GM23338 (cell line): ENCODE measurements at regions not wholly inside any gene's neighbourhood (a gene's known extent, or its start where the extent isn't known, plus 50 kb on each side); places are given as distances from the start of the nearest gene placed in this dataset.

Experiments
- CREB1 ChIP-seq: fragments of 250-450 bp; sonication (Bioruptor Pico); IDR thresholded peaks from 2 replicates; pipeline ENCODE4 v1.5.0; 2020; ENCODE audit warnings: low read depth, mild to moderate bottlenecking, moderate library complexity
- EZH2phosphoT487 ChIP-seq: fragments of 200-600 bp; sonication (generic); IDR thresholded peaks from one replicate; pipeline ENCODE4 v1.8.1; 2018; ENCODE audit warnings: antibody characterized with exemption; ENCODE audit not compliant: unreplicated experiment
- STAT1 ChIP-seq: IDR thresholded peaks from one replicate; pipeline ENCODE4 v1.6.1; 2016; ENCODE audit warnings: antibody characterized with exemption; ENCODE audit not compliant: unreplicated experiment
- ZNF114 ChIP-seq: fragments of 250-450 bp; sonication (Bioruptor Pico); IDR thresholded peaks from 2 replicates; pipeline ENCODE4 v1.5.0; 2020; ENCODE audit warnings: mild to moderate bottlenecking, moderate library complexity
- ZNF331 ChIP-seq: fragments of 250-450 bp; sonication (Bioruptor Pico); IDR thresholded peaks from 2 replicates; pipeline ENCODE4 v1.5.0; 2020; ENCODE audit warnings: low read depth, mild to moderate bottlenecking, moderate library complexity
- TF ChIP-seq, protein P1 (sequence below): IDR thresholded peaks from one replicate; pipeline ENCODE4 v1.6.1; 2018; ENCODE audit warnings: antibody characterized with exemption; ENCODE audit not compliant: unreplicated experiment
- TF ChIP-seq, protein P2 (sequence below): fragments of 250-450 bp; sonication (Bioruptor Pico); IDR thresholded peaks from 2 replicates; pipeline ENCODE4 v1.5.0; 2020; ENCODE audit warnings: mild to moderate bottlenecking, moderate library complexity

DNA sequence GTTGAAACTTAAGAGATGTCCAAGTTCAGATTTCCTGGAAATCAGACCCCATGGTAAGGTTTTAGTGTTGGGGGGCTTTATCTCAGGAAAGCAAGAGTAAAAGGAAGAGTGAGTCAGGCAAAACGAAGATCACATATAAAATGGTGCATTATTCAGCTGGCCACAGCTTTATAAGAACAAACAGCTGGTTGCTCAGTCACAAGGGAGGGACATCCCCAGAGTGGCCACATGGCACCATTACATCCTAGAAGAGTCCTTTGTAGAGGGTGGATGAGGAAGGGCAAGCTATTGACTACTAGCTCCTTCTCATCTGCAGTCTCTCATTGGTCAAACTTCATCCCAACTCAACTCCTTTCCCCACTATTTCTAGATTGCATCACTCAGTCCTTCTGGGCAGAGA lies 68.3 kb upstream of the COL8A1 start (continued):
- TF ChIP-seq, protein P1, sequence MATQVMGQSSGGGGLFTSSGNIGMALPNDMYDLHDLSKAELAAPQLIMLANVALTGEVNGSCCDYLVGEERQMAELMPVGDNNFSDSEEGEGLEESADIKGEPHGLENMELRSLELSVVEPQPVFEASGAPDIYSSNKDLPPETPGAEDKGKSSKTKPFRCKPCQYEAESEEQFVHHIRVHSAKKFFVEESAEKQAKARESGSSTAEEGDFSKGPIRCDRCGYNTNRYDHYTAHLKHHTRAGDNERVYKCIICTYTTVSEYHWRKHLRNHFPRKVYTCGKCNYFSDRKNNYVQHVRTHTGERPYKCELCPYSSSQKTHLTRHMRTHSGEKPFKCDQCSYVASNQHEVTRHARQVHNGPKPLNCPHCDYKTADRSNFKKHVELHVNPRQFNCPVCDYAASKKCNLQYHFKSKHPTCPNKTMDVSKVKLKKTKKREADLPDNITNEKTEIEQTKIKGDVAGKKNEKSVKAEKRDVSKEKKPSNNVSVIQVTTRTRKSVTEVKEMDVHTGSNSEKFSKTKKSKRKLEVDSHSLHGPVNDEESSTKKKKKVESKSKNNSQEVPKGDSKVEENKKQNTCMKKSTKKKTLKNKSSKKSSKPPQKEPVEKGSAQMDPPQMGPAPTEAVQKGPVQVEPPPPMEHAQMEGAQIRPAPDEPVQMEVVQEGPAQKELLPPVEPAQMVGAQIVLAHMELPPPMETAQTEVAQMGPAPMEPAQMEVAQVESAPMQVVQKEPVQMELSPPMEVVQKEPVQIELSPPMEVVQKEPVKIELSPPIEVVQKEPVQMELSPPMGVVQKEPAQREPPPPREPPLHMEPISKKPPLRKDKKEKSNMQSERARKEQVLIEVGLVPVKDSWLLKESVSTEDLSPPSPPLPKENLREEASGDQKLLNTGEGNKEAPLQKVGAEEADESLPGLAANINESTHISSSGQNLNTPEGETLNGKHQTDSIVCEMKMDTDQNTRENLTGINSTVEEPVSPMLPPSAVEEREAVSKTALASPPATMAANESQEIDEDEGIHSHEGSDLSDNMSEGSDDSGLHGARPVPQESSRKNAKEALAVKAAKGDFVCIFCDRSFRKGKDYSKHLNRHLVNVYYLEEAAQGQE = no peak
- TF ChIP-seq STAT1 (no peak), CREB1 (CRISPR knock-in tag) (no peak), ZNF331 (no peak), EZH2phosphoT487 (no peak), ZNF114 (CRISPR knock-in tag) (no peak)
- TF ChIP-seq, protein P2, sequence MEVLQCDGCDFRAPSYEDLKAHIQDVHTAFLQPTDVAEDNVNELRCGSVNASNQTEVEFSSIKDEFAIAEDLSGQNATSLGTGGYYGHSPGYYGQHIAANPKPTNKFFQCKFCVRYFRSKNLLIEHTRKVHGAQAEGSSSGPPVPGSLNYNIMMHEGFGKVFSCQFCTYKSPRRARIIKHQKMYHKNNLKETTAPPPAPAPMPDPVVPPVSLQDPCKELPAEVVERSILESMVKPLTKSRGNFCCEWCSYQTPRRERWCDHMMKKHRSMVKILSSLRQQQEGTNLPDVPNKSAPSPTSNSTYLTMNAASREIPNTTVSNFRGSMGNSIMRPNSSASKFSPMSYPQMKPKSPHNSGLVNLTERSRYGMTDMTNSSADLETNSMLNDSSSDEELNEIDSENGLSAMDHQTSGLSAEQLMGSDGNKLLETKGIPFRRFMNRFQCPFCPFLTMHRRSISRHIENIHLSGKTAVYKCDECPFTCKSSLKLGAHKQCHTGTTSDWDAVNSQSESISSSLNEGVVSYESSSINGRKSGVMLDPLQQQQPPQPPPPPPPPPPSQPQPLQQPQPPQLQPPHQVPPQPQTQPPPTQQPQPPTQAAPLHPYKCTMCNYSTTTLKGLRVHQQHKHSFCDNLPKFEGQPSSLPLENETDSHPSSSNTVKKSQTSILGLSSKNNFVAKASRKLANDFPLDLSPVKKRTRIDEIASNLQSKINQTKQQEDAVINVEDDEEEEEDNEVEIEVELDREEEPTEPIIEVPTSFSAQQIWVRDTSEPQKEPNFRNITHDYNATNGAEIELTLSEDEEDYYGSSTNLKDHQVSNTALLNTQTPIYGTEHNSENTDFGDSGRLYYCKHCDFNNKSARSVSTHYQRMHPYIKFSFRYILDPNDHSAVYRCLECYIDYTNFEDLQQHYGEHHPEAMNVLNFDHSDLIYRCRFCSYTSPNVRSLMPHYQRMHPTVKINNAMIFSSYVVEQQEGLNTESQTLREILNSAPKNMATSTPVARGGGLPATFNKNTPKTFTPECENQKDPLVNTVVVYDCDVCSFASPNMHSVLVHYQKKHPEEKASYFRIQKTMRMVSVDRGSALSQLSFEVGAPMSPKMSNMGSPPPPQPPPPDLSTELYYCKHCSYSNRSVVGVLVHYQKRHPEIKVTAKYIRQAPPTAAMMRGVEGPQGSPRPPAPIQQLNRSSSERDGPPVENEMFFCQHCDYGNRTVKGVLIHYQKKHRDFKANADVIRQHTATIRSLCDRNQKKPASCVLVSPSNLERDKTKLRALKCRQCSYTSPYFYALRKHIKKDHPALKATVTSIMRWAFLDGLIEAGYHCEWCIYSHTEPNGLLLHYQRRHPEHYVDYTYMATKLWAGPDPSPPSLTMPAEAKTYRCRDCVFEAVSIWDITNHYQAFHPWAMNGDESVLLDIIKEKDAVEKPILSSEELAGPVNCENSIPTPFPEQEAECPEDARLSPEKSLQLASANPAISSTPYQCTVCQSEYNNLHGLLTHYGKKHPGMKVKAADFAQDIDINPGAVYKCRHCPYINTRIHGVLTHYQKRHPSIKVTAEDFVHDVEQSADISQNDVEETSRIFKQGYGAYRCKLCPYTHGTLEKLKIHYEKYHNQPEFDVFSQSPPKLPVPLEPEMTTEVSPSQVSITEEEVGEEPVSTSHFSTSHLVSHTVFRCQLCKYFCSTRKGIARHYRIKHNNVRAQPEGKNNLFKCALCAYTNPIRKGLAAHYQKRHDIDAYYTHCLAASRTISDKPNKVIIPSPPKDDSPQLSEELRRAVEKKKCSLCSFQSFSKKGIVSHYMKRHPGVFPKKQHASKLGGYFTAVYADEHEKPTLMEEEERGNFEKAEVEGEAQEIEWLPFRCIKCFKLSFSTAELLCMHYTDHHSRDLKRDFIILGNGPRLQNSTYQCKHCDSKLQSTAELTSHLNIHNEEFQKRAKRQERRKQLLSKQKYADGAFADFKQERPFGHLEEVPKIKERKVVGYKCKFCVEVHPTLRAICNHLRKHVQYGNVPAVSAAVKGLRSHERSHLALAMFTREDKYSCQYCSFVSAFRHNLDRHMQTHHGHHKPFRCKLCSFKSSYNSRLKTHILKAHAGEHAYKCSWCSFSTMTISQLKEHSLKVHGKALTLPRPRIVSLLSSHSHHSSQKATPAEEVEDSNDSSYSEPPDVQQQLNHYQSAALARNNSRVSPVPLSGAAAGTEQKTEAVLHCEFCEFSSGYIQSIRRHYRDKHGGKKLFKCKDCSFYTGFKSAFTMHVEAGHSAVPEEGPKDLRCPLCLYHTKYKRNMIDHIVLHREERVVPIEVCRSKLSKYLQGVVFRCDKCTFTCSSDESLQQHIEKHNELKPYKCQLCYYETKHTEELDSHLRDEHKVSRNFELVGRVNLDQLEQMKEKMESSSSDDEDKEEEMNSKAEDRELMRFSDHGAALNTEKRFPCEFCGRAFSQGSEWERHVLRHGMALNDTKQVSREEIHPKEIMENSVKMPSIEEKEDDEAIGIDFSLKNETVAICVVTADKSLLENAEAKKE = no peak
